C1 segment of cervical spinal cord (tissue), 14 donors: ENCODE measurements at regions not wholly inside any gene's neighbourhood (a gene's known extent, or its start where the extent isn't known, plus 50 kb on each side); places are given as distances from the start of the nearest gene placed in this dataset.
A peak's percentile ranks its signal among the peaks of the same experiment; 100 is the strongest.

Experiments used
- DNase-seq, 14 donors: peaks; one replicate each; lab custom pipeline; 2025; lab: John Stamatoyannopoulos, UW

GRCh38 chr11:129292092-129292491 is 83.6 kb upstream of the BARX2 start:
- no peak for DNase-seq

GRCh38 chr11:129291546-129291945 is 84.1 kb upstream of the BARX2 start:
- DNase-seq = peak in 12 of 14 donors; percentile 16 to 78 (median 52)

DNA sequence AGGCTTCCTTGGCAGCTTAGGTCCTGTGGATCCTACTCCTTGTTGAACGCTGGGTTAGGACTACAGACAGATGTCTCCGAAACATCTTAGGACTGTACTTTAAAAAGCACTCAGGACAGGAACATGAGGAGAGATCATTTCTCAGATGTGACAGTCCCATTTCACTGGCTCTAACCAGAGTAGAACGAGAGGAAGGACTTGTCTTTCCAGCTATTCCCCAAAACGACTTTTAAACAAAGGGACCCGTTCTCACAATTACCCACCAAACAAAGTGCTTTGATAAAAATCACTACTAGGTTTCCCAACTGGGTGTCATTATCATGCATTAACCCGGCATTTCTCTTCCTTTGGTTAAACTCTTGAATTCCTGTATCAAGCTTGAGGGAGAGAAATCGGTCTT is 84.7 kb upstream of the BARX2 start:
- no peak for DNase-seq

GRCh38 chr11:129289350-129290040 is 86.2 kb upstream of the BARX2 start:
- no peak for DNase-seq

DNA sequence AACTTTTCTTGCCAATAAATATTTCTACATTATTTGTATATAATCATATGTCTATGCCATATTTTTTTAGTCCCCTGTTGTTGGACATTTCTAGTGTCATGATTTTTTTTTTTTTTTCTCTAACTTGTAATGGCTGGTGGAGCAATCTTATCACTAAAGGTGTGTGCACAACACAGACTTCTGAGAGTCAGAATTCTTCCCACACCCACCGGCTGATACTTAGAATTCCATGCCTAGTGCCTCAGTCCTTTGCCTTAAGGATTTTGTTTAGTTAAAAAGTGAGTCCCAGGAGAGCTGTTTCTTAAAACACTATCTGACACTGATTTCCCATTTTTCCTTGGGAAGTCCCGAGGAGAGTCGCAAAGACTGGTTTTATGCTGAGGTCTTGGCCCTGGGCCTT is 87.7 kb upstream of the BARX2 start:
- DNase-seq = no peak

- DNase-seq = no peak
Measured at GRCh38 chr11:129286813-129287212, 88.8 kb upstream of the BARX2 start.

GRCh38 chr11:129285402-129285786 is 90.3 kb upstream of the BARX2 start:
- no peak for DNase-seq

- DNase-seq = no peak
Measured at GRCh38 chr11:129283141-129283540, 91.0 kb upstream of the ARHGAP32 start.

- no peak for DNase-seq
Measured at GRCh38 chr11:129282634-129283033, 90.5 kb upstream of the ARHGAP32 start.

DNA sequence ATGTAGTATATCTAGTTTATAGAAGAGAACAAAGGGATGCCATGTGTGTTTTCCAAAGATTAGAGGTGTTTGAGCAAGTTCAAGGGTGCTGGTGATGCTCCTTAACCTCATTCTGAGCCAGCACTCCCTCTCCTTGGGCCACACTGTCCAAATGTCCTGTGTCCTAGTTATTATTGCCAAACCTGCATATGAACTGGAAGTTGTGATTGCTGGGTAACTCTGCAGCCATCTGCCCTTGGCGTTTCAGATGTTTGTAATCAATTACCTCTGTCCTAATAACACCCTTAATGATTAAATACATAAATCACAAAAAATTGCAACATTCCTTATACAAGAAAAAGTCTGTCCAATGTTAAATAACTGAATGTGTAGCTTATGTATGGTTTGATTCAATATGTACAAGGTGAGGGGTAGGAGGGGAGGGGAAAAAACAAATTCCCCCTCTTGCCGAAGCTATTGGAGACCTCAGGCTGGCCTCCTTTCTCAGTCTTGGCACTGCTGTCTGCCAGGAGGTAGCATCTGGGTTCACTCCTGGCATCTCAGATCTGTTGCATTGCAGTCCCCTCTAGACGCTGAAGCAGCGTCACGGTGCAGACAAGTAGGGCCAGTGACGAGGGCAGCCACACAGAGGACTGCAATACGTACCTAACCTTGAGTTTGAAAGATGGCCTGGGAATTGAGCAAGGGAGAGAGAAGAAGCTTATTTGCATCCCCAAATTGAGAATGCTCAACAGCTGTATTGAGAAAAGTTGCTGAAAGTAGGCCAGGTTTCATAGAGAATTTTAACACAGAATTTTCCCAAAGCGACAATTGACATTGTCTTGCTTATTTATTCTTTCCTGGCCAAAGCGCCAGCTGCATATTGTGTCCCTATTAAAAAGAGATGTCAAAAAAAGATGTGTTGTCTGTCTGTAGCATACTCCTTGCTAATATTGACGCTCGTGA is 89.6 kb upstream of the ARHGAP32 start:
- DNase-seq = no peak

- DNase-seq = peak in 1 of 14 donors; percentile 58
Measured at GRCh38 chr11:129280027-129280811, 88.1 kb upstream of the ARHGAP32 start.

DNA sequence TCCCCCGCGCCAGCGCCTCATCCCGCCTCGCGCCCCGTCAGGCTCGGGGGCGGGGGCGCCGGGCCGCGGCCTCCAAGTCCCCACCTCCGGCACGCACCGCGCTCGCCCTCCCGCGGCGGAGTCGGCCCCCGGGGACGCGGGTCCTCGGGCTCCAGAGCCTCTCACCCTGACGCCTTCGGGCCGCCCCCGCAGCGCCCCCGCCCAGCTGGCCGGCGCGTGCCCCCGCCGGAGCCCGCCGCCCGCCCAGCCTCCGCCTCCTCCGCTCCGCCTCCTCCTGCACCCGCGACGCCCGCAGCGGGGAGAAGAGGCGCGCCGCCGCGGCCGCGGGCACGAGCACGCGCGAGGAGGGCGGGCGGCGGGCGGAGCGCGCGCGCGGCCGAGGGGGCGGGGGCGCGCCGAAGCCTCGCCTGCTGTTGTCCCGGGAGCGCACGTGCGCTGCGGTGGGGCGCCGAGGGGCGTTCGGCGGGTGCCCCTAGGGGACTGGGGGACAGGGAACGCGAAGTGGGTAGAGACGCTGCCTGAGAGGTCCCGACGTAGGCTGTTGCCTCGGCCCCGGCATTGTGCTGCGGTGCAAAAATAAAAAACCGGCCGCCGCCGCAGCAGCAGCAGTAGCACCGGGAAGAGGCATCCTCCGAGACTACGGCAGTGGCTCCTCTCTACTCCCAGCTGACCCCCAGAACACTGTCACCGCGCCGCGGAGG is 87.4 kb upstream of the ARHGAP32 start:
- DNase-seq = peak in 13 of 14 donors; percentile 26 to 88 (median 68)

DNA sequence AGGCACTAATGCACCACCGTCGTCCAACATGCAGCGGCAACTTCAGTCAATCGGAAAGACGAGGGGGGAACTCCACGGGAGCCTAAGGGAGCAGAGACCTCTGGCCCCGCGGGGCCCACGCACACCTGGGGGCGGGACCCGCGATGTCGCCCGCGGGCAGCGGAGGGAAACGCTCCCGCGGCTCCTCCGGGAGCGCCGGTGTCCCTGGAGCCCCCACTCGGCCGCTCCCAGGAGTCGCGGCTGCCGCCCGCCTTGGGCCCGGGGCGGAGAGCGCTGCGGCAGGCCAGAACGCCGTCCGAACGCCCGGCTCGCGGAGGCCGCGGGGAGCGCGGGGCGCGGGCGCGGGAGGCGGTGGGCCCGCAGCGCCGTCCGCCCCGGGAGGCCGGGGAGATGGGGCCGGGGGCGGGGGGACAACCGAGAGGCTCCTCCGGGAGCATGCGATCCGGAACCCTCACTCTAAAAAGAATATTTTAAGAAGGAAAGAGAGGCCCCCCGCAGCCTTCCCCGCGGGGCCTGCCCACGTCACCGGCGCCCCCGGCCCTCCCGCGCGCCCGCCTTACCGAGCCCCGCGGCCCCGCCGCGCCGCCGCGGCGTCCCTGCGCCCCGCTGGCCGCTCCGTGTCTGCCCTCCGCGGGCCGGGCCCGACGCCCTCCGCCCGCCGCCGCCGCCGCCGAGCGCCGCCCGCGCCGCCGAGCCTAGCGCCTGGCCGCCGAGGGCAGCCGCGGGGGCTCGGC is 86.6 kb upstream of the ARHGAP32 start:
- peak in 3 of 14 donors; percentile 9 to 73 (median 50) for DNase-seq

GRCh38 chr11:129277198-129277843 is 85.2 kb upstream of the ARHGAP32 start:
- no peak for DNase-seq

DNA sequence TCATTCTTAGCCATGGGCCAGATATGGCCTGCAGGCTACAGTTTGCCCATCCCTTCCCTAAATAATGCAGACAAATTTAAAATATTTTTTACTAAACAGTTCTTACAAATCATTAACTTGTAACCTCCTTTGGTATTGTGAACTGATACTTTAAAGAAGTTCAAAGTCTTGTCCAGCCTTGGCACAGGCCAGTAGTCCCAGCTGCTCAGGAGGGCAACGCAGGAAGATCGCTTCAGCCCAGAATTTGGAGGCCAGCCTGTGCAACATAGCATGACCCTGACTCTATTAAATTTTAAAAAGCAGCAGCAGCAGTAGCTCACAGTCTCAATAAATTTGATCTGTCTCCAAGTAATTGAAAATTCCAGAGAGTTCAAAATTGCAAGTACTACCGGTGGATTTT is 83.7 kb upstream of the ARHGAP32 start:
- no peak for DNase-seq

DNA sequence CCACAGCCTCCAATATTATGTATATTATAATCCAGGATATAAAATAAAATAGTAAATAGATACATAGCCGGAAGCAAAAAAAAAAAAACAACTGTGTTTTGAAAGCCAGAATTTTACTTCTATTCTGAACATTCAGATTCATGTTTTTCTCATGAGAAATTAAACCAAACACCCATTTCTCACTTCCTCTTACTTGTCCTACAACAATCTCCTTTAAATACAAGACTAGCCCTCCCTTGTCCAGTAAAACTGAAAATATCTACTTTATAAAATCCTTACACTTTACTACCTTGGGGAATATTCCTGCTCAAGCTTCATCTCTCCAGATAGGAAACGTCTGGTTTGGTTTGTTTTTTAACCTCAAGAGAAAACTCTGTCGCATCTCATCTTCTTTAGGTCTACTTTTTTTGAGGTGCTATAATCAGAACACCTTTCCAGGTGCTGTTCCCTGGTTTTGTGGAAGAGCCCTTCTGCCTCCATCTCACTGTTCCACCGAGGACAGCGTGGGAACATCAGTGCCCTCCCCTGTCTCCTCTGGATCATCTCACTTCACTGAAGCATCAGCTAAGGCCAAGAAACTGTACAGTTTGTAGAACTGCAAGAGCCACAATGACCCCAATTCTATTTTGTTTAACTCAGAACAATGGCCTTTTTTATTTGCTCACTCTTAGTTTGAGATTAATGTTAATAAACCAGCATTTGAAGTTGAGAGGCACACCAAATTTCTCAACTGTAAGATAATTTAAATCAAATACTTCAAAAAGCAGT is 82.0 kb upstream of the ARHGAP32 start:
- no peak for DNase-seq

DNA sequence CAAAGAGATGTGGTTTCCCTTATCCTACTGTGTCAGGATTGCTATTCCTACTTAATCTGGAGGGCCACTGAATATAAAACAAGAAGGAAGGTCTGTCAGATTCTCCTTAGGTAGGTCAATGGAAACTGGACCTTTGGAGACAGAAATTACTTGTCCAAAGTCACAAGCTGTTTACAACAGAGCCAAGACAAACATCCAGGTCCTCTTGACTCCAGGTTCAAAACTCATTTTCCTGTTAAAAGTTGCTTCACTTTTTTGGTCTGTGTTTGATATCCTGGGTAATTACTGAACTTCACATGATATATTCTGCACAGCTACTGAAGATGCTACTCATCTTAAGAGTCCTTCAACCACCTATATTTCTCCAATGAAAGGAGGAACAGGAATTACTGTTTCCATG is 81.2 kb upstream of the ARHGAP32 start:
- DNase-seq = no peak

DNA sequence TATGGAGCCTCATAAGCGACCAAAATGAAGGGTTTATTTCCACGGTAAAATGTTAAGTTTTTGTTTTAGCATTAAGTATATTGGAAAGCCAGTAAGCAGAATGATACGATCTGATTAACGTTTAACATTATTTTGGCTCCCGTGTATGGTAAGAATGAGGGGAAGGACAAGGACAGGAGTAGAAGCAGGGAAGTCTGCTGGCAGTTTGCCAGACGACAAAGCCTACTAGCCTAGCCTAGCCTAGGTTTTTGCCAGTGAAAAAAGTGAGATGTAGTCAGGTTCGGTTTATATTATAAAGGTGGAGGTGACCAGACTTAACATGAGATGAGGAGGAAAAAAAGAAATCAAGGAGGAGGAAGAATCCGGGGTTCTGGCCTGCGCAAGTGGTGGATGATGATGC is 78.9 kb upstream of the ARHGAP32 start:
- DNase-seq = no peak

GRCh38 chr11:129270446-129270845 is 78.3 kb upstream of the ARHGAP32 start:
- no peak for DNase-seq
